ENCODE measurements at regions not wholly inside any gene's neighbourhood (a gene's known extent, or its start where the extent isn't known, plus 50 kb on each side); places are given as distances from the start of the nearest gene placed in this dataset.

- DNase-seq = no peak
- H3K9me3 ChIP-seq (ENCODE audit: control insufficient read depth in 2 of 3, insufficient read depth in 1 of 3, low read length in 3 of 3) = no peaks in the 10 kb centered on the region
- no peak for FAIRE-seq
These were observed 510.2 kb upstream of the ZWINT start for GRCh38 chr10:56871160-56871668.

GRCh38 chr10:56867236-56867635 is 506.2 kb upstream of the ZWINT start:
- FAIRE-seq (no peak), DNase-seq (no peak)
- no peak overlapping the region for H3K27ac ChIP-seq (ENCODE audit: low read depth in 2 of 2, low read length in 2 of 2)
- no peak overlapping the region for H3K9ac ChIP-seq (ENCODE audit: low read length in 3 of 3)
- no peaks in the 10 kb centered on the region for H3K4me1 ChIP-seq (ENCODE audit: control insufficient read depth in 2 of 3, insufficient read depth in 2 of 3, low read depth in 1 of 3, low read length in 3 of 3)
- H3K27me3 ChIP-seq (ENCODE audit: control insufficient read depth, insufficient read depth, low read length) = no peaks in the 10 kb centered on the region
- intact Hi-C loops (cut with DNase I) = no loop called here
- TF ChIP-seq CTCF (IDR thresholded peaks at IDR 0.05; ENCODE audit: borderline replicate concordance, extremely low read depth, insufficient read depth) = no peak
- no peak overlapping the region for H3K4me3 ChIP-seq (ENCODE audit: low read length in 3 of 3)
- no peaks in the 10 kb centered on the region for H3K9me3 ChIP-seq (ENCODE audit: control insufficient read depth in 2 of 3, insufficient read depth in 1 of 3, low read length in 3 of 3)
- H3K36me3 ChIP-seq (ENCODE audit: control insufficient read depth in 2 of 3, insufficient read depth in 3 of 3, low read length in 3 of 3) = no peaks in the 10 kb centered on the region

More at GRCh38 chr10:56871160-56871668, 510.2 kb upstream of the ZWINT start:
- Histone ChIP-seq H3K9ac (ENCODE audit: low read length in 3 of 3) (no peak overlapping the region), H3K4me3 (ENCODE audit: low read length in 3 of 3) (no peak overlapping the region), H3K4me1 (ENCODE audit: control insufficient read depth in 2 of 3, insufficient read depth in 2 of 3, low read depth in 1 of 3, low read length in 3 of 3) (no peaks in the 10 kb centered on the region), H3K36me3 (ENCODE audit: control insufficient read depth in 2 of 3, insufficient read depth in 3 of 3, low read length in 3 of 3) (no peaks in the 10 kb centered on the region), H3K27me3 (ENCODE audit: control insufficient read depth, insufficient read depth, low read length) (no peaks in the 10 kb centered on the region), H3K27ac (ENCODE audit: low read depth in 2 of 2, low read length in 2 of 2) (no peak overlapping the region)
- no peak for TF ChIP-seq CTCF (IDR thresholded peaks at IDR 0.05; ENCODE audit: borderline replicate concordance, extremely low read depth, insufficient read depth)
- intact Hi-C loops (cut with DNase I) = no loop called here

- no peak overlapping the region for H3K27ac ChIP-seq (ENCODE audit: low read depth in 2 of 2, low read length in 2 of 2)
- intact Hi-C loops (cut with DNase I) = no loop called here
- TF ChIP-seq CTCF (IDR thresholded peaks at IDR 0.05; ENCODE audit: borderline replicate concordance, extremely low read depth, insufficient read depth) = no peak
- H3K36me3 ChIP-seq (ENCODE audit: control insufficient read depth in 2 of 3, insufficient read depth in 3 of 3, low read length in 3 of 3) = no peaks in the 10 kb centered on the region
- FAIRE-seq (no peak), DNase-seq (no peak)
- no peak overlapping the region for H3K4me3 ChIP-seq (ENCODE audit: low read length in 3 of 3)
- no peak overlapping the region for H3K9ac ChIP-seq (ENCODE audit: low read length in 3 of 3)
- H3K9me3 ChIP-seq (ENCODE audit: control insufficient read depth in 2 of 3, insufficient read depth in 1 of 3, low read length in 3 of 3) = no peaks in the 10 kb centered on the region
- no peaks in the 10 kb centered on the region for H3K4me1 ChIP-seq (ENCODE audit: control insufficient read depth in 2 of 3, insufficient read depth in 2 of 3, low read depth in 1 of 3, low read length in 3 of 3)
- no peaks in the 10 kb centered on the region for H3K27me3 ChIP-seq (ENCODE audit: control insufficient read depth, insufficient read depth, low read length)
These were observed 495.5 kb upstream of the ZWINT start for GRCh38 chr10:56856569-56856968.

GRCh38 chr10:56844978-56845529 is 484.0 kb upstream of the ZWINT start:
- Histone ChIP-seq H3K9me3 (ENCODE audit: control insufficient read depth in 2 of 3, insufficient read depth in 1 of 3, low read length in 3 of 3) (no peaks in the 10 kb centered on the region), H3K4me3 (ENCODE audit: low read length in 3 of 3) (no peak overlapping the region), H3K36me3 (ENCODE audit: control insufficient read depth in 2 of 3, insufficient read depth in 3 of 3, low read length in 3 of 3) (no peaks in the 10 kb centered on the region), H3K27ac (ENCODE audit: low read depth in 2 of 2, low read length in 2 of 2) (no peak overlapping the region), H3K9ac (ENCODE audit: low read length in 3 of 3) (no peak overlapping the region), H3K27me3 (ENCODE audit: control insufficient read depth, insufficient read depth, low read length) (no peaks in the 10 kb centered on the region), H3K4me1 (ENCODE audit: control insufficient read depth in 2 of 3, insufficient read depth in 2 of 3, low read depth in 1 of 3, low read length in 3 of 3) (no peaks in the 10 kb centered on the region)
- DNase-seq (no peak), FAIRE-seq (no peak)
- intact Hi-C loops (cut with DNase I) = no loop called here
- no peak for TF ChIP-seq CTCF (IDR thresholded peaks at IDR 0.05; ENCODE audit: borderline replicate concordance, extremely low read depth, insufficient read depth)

Measured in kidney (tissue), 13 donors.